Right atrium auricular region (tissue), 2 donors: ENCODE measurements at regions not wholly inside any gene's neighbourhood (a gene's known extent, or its start where the extent isn't known, plus 50 kb on each side); places are given as distances from the start of the nearest gene placed in this dataset.

Experiments used
- DNase-seq: peaks from one replicate; pipeline ENCODE4 v3.0.0-alpha.2; 2019; ENCODE audit warnings: low spot score
- H3K27ac ChIP-seq, 2 donors: fragments of 200-600 bp; sonication (generic); 1 replicate in 1 of 2; 2 replicates in 1 of 2; pipeline ENCODE4 v1.5.1; 2016 to 2019
- H3K27me3 ChIP-seq, 2 donors: fragments of 200-600 bp; sonication (generic); one replicate each; pipeline versions ENCODE4 v1.5.1 to v1.6.0; 2017 to 2019
- H3K36me3 ChIP-seq: fragments of 200-600 bp; sonication (generic); one replicate; pipeline ENCODE4 v1.5.1; 2016
- H3K4me1 ChIP-seq, 2 donors: fragments of 200-600 bp; sonication (generic); one replicate each; pipeline versions ENCODE4 v1.5.1 to v1.6.0; 2017 to 2019
- H3K4me3 ChIP-seq, 2 donors: fragments of 200-600 bp; sonication (generic); 1 replicate in 1 of 2; 2 replicates in 1 of 2; pipeline ENCODE4 v1.5.1; 2017 to 2019; ENCODE audit warnings: mild to moderate bottlenecking in 1 of 2, moderate library complexity in 1 of 2
- H3K9me3 ChIP-seq, 2 donors: fragments of 200-600 bp; sonication (generic); one replicate each; pipeline ENCODE4 v1.5.1; 2019
- TF ChIP-seq, protein P1 (sequence below), 2 donors: fragments of 200-600 bp; sonication (generic); IDR thresholded peaks; one replicate each; pipeline ENCODE4 v1.5.1; 2019; ENCODE audit warnings: antibody characterized with exemption in 2 of 2

DNA sequence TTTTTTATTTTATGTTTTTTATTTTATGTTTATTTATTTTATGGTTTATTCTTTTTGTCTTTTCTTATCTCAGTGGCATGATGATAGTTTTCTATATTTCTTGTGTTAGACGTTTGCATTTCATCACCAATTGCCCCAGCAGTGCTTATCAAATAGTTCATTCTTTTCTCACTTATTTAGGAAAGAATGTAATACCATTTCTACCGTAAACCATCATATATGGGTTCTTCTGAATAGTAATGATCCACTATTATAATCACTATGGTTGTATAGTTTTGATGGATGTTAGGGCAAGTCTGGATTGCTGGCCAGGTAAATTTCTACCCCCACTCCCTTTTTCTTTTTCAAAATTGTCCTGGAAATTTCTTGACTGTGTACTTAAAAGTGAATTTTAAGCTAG lies 134.6 kb upstream of the FBXO33 start:
- DNase-seq: no peak
- TF ChIP-seq, protein P1, sequence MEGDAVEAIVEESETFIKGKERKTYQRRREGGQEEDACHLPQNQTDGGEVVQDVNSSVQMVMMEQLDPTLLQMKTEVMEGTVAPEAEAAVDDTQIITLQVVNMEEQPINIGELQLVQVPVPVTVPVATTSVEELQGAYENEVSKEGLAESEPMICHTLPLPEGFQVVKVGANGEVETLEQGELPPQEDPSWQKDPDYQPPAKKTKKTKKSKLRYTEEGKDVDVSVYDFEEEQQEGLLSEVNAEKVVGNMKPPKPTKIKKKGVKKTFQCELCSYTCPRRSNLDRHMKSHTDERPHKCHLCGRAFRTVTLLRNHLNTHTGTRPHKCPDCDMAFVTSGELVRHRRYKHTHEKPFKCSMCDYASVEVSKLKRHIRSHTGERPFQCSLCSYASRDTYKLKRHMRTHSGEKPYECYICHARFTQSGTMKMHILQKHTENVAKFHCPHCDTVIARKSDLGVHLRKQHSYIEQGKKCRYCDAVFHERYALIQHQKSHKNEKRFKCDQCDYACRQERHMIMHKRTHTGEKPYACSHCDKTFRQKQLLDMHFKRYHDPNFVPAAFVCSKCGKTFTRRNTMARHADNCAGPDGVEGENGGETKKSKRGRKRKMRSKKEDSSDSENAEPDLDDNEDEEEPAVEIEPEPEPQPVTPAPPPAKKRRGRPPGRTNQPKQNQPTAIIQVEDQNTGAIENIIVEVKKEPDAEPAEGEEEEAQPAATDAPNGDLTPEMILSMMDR (IDR thresholded peaks at IDR 0.05): no peak
- Histone ChIP-seq H3K4me1 (no peaks in the 10 kb centered on the region), H3K27me3 (no peaks in the 10 kb centered on the region), H3K36me3 (no peaks in the 10 kb centered on the region), H3K4me3 (no peak overlapping the region), H3K27ac (no peak overlapping the region), H3K9me3 (no peaks in the 10 kb centered on the region)

DNA sequence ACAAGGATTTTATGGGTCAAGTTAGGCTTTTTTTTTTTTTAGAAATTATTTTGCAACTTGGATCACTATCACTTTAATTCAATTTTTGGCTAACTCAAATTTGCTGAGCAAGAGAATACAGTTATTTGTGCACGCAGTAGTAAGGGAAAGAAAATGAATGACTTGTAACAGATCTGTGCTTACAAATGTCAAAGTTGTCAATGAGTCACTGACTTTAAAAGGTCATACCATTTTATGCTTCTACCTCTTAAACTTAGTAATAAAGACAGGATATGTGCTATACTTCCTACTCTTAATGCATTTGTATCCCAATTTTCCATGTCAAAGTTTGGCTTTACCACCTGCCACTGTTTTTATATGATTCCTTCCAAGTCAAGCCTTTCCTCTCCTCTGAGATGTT lies 131.1 kb upstream of the FBXO33 start:
- H3K9me3 ChIP-seq: peaks cover 0 to 11% of the 10 kb centered on the region in 2 donors
- no peak overlapping the region for H3K4me3 ChIP-seq
- TF ChIP-seq, protein P1 (IDR thresholded peaks at IDR 0.05): no peak
- no peaks in the 10 kb centered on the region for H3K27me3 ChIP-seq
- no peak for DNase-seq
- no peaks in the 10 kb centered on the region for H3K36me3 ChIP-seq
- H3K27ac ChIP-seq: no peak overlapping the region
- no peaks in the 10 kb centered on the region for H3K4me1 ChIP-seq

DNA sequence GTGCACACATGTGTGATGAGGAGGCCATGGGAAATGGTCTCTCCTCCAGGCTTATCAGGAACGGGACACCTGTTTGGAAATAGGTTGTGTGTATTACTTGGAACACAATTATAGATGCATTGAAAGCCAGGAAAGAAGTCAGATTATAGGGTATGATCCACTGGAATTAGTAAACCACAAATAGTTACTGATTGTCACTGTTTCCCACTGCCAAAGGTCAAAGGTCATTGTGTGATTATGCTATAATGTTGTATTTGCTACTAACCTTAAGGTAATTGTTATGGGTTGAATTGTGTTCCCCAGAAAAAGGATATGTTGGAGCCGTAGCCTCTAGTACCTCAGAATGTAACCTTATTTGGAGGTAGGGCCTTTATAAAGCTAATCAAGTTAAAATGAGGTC lies 129.9 kb upstream of the FBXO33 start:
- H3K4me1 ChIP-seq: no peaks in the 10 kb centered on the region
- no peaks in the 10 kb centered on the region for H3K27me3 ChIP-seq
- no peak overlapping the region for H3K27ac ChIP-seq
- no peak for DNase-seq
- H3K9me3 ChIP-seq: peaks cover 0 to 17% of the 10 kb centered on the region in 2 donors
- no peaks in the 10 kb centered on the region for H3K36me3 ChIP-seq
- TF ChIP-seq, protein P1 (IDR thresholded peaks at IDR 0.05): no peak
- H3K4me3 ChIP-seq: no peak overlapping the region

DNA sequence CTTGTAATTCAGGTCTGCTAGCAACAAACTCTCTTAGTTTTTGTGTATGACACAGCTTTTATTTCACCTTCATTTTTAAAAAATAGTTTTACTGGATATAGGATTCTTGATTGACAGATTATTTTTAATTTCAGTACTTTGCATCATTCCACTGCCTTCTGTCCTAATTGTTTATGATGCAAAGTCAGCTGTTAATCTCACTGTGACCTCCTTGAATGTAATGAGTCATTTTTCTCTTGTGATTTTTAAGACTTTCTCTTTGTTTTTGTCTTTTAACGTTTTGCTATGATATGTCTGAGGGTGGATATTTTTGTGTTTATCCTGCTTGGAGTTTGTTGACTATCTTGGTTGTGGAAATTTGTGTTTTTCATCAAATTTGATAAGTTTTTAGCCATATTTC lies 126.3 kb upstream of the FBXO33 start:
- no peaks in the 10 kb centered on the region for H3K27me3 ChIP-seq
- TF ChIP-seq, protein P1 (IDR thresholded peaks at IDR 0.05): no peak
- no peaks in the 10 kb centered on the region for H3K4me1 ChIP-seq
- H3K9me3 ChIP-seq: peaks cover 0 to 17% of the 10 kb centered on the region in 2 donors
- no peak for DNase-seq
- no peaks in the 10 kb centered on the region for H3K36me3 ChIP-seq
- no peak overlapping the region for H3K27ac ChIP-seq
- no peak overlapping the region for H3K4me3 ChIP-seq

GRCh38 chr14:39555749-39556148 lies 123.5 kb upstream of the FBXO33 start:
- H3K36me3 ChIP-seq: no peaks in the 10 kb centered on the region
- no peak for DNase-seq
- TF ChIP-seq, protein P1 (IDR thresholded peaks at IDR 0.05): no peak

DNA sequence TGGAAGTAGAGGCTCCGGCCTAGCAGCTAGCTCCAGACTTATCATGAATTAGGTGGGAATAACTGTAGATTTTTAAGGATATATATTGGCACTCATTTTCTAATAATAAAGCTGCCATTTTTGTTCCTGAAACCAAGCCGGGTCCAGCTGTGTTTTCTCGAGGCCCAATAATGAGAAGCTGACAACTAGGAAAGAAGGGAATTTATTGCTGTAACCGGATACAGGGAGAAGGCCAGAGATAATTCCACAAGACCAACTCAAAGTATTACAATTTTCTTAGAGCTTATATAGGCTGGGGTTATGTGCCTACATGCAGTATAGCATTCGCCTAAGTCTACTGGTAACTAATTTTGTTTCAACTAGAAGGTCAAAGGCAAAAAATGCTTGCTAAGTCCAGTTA lies 122.3 kb upstream of the FBXO33 start:
- Histone ChIP-seq H3K9me3 (peaks cover 0 to 17% of the 10 kb centered on the region in 2 donors), H3K36me3 (no peaks in the 10 kb centered on the region), H3K4me1 (no peaks in the 10 kb centered on the region), H3K27ac (no peak overlapping the region), H3K27me3 (no peaks in the 10 kb centered on the region), H3K4me3 (no peak overlapping the region)
- TF ChIP-seq, protein P1 (IDR thresholded peaks at IDR 0.05): no peak
- no peak for DNase-seq

More at GRCh38 chr14:39555749-39556148, 123.5 kb upstream of the FBXO33 start:
- Histone ChIP-seq H3K27ac (no peak overlapping the region), H3K4me3 (no peak overlapping the region), H3K9me3 (peaks cover 0 to 17% of the 10 kb centered on the region in 2 donors), H3K27me3 (no peaks in the 10 kb centered on the region), H3K4me1 (no peaks in the 10 kb centered on the region)
